ENCODE measurements at regions not wholly inside any gene's neighbourhood (a gene's known extent, or its start where the extent isn't known, plus 50 kb on each side); places are given as distances from the start of the nearest gene placed in this dataset.
A peak's percentile ranks its signal among the peaks of the same experiment; 100 is the strongest.

DNA sequence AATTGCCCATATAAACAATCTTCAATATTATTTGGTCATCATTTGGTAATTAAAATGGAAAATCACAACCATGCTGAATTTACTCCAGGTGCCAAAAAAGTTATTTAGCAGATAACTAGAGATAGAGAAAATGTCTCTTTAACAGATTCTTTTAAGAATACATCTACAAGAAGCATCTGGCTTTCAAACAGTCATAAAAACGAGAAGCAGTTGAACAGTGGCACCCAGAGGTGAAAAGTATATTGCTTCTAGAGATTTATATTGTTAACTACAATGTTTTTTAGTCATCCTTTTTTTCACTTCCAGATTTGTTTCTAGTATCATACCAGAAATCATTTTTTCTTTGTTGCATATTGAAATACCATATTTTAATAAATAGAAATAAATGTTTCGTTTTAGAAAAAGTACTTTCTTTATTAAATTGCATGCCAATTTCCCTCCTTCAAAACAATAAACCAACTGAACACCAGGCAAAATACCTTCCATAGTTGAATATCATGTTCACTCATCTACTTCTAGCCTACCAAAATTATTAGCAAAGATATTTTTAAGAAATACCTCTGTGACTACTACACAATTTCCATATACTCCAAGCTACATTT, 65.4 kb upstream of the HNRNPA3 start:
- peak in 1 of 2 donors; percentile 57 for ATAC-seq
- H3K36me3 Mint-ChIP-seq (ENCODE audit: insufficient read depth), result no peaks in the 10 kb centered on the region
- H3K4me3 Mint-ChIP-seq, result no peak overlapping the region
- H3K4me1 Mint-ChIP-seq (ENCODE audit: low read depth), result peaks cover 14% of the 10 kb centered on the region
- no peak for DNase-seq
- H3K9me3 Mint-ChIP-seq, result no peaks in the 10 kb centered on the region
- peaks cover 25% of the 10 kb centered on the region for H3K27me3 Mint-ChIP-seq (ENCODE audit: low read depth)

DNA sequence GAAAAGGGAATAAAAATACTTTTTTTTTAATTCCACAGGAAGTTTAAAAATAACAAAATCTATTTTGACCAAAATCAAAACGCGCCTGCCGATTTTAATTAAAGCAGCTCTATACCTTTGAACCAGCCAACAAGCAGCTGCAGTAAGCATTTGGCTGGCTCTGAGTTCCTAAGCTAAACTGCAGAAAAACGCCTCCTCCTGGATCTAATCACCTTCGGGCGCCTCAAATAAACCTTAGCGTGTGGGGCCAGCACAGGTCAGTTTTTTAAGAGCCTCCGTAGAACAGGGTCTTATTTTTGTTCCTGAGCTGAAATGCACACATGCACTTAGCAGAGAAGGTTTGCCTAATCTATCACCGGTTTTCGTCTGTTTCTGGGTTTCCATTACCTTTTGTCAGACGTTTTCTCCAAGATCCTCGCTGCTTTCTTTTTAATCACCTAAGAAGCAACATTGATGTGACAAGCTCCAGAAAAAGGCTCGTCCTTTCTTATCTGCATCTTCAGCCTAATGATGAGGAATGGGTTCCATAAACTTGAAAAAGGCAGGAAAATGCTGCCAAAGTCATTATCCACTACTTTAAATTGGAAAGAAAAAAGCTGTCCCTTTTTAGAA, 64.7 kb upstream of the HNRNPA3 start:
- ATAC-seq, result no peak
- Mint-ChIP-seq H3K4me1 (ENCODE audit: low read depth) (peaks cover 14% of the 10 kb centered on the region), H3K27me3 (ENCODE audit: low read depth) (peaks cover 25% of the 10 kb centered on the region), H3K36me3 (ENCODE audit: insufficient read depth) (no peaks in the 10 kb centered on the region), H3K4me3 (peak overlapping the region; percentile 81), H3K9me3 (no peaks in the 10 kb centered on the region)
- no peak for DNase-seq

DNA sequence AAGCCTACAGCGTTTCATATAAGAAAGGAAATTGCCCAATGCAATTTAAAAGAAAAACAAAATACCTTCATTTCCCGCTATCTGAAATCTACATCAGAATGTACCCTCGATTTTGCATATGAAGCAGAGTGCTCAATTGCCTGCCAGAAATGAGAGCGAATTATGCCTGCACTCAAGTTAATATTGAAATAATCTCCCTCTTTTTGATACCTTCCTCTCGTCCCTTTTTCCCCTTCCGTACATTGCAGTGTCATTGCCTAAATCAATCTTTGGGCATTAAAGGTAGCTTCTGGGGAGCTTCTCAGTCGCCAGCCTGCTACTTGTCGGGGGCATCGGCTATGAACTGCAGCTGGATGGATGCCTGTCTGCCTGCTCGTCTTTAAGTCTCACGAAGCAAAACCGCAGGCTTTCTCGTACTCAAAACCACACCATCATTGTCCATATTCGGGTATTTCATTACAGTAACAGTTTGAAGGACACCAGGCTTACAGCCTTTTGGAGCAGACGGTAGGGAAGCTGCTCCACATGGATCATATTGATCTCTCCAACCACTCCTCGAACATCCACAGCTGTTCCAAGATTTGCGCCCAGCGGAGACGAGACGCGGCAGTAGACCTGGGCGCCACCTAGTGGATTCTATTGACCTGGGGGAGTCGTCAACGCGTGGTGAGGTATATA, 64.0 kb upstream of the HNRNPA3 start:
- no peaks in the 10 kb centered on the region for H3K9me3 Mint-ChIP-seq

DNA sequence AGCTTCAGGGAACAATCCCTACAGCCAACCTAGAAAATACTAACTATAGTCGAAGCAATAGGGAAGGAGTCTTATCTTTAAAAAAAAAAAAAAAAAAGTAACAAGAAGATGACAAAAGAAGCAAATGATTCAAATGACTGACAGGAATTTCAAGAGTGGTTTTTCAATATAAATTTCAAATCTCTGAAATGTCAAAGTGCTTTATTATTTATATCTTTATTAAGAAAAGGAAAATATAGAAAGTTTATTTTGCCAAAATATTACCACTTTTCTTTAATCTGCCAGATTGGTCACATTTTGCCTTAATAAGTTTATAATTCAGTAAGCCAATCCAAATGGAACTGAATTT, 63.5 kb upstream of the HNRNPA3 start:
- Mint-ChIP-seq H3K27me3 (ENCODE audit: low read depth) (peaks cover 25% of the 10 kb centered on the region), H3K4me1 (ENCODE audit: low read depth) (peaks cover 19% of the 10 kb centered on the region), H3K36me3 (ENCODE audit: insufficient read depth) (no peaks in the 10 kb centered on the region), H3K9me3 (no peaks in the 10 kb centered on the region), H3K4me3 (peak overlapping the region; percentile 81)
- DNase-seq, result no peak
- ATAC-seq, result no peak

More for the DNA sequence above, 64.0 kb upstream of the HNRNPA3 start:
- peaks cover 25% of the 10 kb centered on the region for H3K27me3 Mint-ChIP-seq (ENCODE audit: low read depth)
- H3K4me1 Mint-ChIP-seq (ENCODE audit: low read depth), result peaks cover 14% of the 10 kb centered on the region
- peak overlapping the region; percentile 81 for H3K4me3 Mint-ChIP-seq
- no peaks in the 10 kb centered on the region for H3K36me3 Mint-ChIP-seq (ENCODE audit: insufficient read depth)
- ATAC-seq (peak; percentile 89 to 93), DNase-seq (peak; percentile 65)

DNA sequence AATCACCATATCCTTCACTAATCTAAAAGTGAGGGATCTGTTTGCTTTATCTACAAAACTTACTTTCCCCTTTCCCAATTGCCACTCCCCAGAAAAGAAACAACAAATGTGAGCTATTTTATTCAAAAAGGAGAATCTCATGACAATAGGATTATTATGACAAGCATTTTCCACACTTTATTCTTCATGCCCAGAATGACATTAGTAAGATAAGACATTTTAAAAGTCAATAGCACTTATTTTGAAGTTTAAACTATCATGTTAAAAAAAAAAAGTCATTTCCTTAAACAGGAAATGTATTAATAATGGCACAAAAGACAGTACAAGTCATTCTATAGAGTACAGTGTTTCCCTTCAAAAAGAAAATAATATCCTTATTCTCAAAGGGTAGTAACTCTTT, 58.8 kb upstream of the HNRNPA3 start:
- Mint-ChIP-seq H3K27me3 (ENCODE audit: low read depth) (peaks cover 6% of the 10 kb centered on the region), H3K4me3 (no peak overlapping the region), H3K4me1 (ENCODE audit: low read depth) (peaks cover 6% of the 10 kb centered on the region), H3K9me3 (no peaks in the 10 kb centered on the region), H3K36me3 (ENCODE audit: insufficient read depth) (no peaks in the 10 kb centered on the region)
- ATAC-seq, result no peak
- DNase-seq, result no peak

DNA sequence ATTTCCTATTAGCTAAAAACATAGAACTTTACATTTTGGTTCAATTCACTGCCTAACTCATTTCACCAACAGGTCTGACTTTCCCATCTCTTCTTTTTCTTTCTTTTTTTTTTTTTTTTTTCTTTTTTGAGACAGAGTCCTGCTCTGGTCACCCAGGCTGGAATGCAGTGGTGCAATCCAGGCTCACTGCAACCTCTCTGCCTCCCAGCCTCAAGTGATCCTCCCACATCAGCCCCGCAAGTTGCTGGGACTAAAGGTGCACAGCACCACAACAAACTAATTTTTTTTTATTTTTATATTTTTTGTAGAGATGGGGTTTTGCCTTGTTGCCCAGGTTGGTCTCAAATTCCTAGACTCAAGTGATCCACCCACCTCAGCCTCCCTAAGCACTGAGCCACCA, 57.8 kb upstream of the HNRNPA3 start:
- DNase-seq (no peak), ATAC-seq (no peak)
- H3K36me3 Mint-ChIP-seq (ENCODE audit: insufficient read depth), result no peaks in the 10 kb centered on the region
- H3K4me1 Mint-ChIP-seq (ENCODE audit: low read depth), result peaks cover 5% of the 10 kb centered on the region
- peaks cover 1% of the 10 kb centered on the region for H3K27me3 Mint-ChIP-seq (ENCODE audit: low read depth)
- no peaks in the 10 kb centered on the region for H3K9me3 Mint-ChIP-seq
- H3K4me3 Mint-ChIP-seq, result no peak overlapping the region

DNA sequence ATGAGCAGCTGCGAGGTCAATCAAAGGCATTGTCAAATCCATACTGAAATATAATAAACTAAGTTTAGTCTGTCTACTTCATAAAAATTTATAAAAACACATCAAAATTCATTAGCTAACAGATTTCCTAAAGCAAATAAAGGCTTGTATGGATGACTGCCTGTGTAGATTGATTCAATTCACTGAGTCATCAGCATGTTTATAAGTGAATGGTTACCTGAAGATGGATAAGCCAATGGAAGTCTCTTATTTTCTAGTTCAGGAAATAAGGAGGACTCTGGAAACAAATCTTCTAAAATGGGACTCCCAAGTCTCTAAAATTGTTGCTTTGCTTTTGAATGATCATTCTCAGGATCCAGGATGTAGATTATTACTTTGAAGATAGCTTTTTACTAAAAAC, 57.0 kb upstream of the HNRNPA3 start:
- no peak overlapping the region for H3K4me3 Mint-ChIP-seq
- H3K36me3 Mint-ChIP-seq (ENCODE audit: insufficient read depth), result no peaks in the 10 kb centered on the region
- peaks cover 3% of the 10 kb centered on the region for H3K27me3 Mint-ChIP-seq (ENCODE audit: low read depth)
- H3K9me3 Mint-ChIP-seq, result no peaks in the 10 kb centered on the region
- peaks cover 5% of the 10 kb centered on the region for H3K4me1 Mint-ChIP-seq (ENCODE audit: low read depth)
- no peak for DNase-seq
- no peak for ATAC-seq

DNA sequence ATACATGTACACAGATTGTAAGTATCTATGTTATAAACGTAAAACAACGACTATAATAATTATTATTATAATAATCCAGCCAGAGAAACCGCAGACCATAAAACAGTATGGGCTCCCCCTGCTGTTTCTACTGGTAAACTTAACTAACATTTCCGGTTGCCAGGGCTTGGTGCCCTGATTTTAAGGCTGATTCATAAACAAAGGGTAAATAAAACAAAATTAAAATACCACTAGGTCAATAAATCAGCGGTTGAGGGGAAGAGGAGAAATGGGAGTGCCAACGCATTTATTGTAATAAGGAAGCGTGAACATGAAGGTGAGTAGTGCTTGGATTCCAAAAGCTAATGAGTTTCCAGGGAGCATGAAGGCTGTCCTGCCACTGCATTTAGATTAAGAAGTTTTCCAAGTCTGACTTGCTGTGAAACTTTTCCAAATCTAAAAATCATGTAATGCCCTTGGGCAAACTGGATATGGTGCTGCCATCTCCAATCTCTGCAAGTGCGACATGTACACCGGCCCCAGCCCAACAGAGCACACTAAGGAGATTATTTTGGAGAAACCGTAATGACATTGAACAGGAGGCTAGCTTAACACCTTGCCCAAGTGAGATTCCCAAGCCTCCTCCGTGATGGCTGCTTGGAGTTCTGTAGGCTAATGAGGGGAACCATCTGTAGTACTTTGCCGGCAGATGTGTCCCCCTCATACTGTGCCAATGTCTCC, 50.7 kb upstream of the HNRNPA3 start:
- H3K4me3 Mint-ChIP-seq, result no peak overlapping the region
- peaks cover 13% of the 10 kb centered on the region for H3K4me1 Mint-ChIP-seq (ENCODE audit: low read depth)
- H3K27me3 Mint-ChIP-seq (ENCODE audit: low read depth), result peaks cover 4% of the 10 kb centered on the region
- H3K9me3 Mint-ChIP-seq, result no peaks in the 10 kb centered on the region
- ATAC-seq (no peak), DNase-seq (no peak)
- no peaks in the 10 kb centered on the region for H3K36me3 Mint-ChIP-seq (ENCODE audit: insufficient read depth)
